ENCODE measurements at regions not wholly inside any gene's neighbourhood (a gene's known extent, or its start where the extent isn't known, plus 50 kb on each side); places are given as distances from the start of the nearest gene placed in this dataset.

DNA sequence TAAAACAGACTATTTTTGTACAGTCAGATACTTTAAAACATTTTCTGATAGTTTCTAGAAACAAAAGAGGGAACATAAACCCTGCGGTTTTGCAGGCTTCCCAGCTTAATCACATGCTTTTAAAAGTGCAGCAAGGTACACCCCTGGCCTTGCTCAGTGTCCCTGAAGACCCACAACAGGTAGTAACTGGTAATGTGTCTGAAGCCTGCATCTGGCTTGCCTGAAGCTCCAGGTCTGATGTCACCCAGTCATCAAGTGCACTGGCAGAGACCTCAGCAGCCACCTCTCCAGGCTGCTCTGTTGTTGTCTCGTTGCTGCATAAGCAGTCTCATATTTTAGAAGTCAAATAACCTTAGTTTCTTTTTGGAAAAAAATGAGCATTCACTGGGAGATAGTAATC, 376.1 kb upstream of the MTPN start:
- DNase-seq (ENCODE audit: low read depth) = no peak
- H3K4me3 ChIP-seq (ENCODE audit: low read depth, low read length) = no peak overlapping the region
- TF ChIP-seq, protein P1, sequence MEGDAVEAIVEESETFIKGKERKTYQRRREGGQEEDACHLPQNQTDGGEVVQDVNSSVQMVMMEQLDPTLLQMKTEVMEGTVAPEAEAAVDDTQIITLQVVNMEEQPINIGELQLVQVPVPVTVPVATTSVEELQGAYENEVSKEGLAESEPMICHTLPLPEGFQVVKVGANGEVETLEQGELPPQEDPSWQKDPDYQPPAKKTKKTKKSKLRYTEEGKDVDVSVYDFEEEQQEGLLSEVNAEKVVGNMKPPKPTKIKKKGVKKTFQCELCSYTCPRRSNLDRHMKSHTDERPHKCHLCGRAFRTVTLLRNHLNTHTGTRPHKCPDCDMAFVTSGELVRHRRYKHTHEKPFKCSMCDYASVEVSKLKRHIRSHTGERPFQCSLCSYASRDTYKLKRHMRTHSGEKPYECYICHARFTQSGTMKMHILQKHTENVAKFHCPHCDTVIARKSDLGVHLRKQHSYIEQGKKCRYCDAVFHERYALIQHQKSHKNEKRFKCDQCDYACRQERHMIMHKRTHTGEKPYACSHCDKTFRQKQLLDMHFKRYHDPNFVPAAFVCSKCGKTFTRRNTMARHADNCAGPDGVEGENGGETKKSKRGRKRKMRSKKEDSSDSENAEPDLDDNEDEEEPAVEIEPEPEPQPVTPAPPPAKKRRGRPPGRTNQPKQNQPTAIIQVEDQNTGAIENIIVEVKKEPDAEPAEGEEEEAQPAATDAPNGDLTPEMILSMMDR (IDR thresholded peaks at IDR 0.05; ENCODE audit: insufficient read depth, low read length) = no peak

DNA sequence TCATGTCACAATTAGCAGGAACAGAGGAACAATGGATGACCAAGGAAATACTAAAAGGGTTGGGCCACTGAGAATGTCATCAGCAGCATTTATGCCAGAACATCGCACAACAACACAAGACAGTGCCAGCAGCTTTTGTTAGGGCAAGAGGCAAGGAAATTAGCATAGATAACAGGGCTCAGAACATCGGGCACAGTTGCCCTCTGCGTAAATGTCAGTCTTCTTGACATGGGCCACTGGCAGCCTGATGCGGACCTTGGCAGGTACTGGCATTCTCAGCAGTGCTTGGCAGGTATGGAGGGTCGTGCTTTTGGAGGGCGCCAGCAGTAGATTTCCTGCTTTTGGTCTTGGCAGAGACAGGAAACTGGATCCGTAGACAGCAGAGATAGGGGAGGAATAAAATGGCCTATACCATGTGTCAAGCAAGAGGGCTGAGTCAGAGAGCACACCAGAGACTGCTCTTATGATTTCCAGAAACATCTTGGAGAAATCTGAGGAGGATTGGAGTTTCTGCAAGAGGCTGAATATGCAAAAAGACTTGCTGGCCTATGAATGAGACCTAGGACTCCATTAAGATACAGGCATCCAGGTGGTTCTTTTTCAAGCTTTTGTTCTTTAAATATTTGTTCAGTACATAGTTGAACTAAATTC, 371.5 kb upstream of the MTPN start:
- TF ChIP-seq, protein P1 (IDR thresholded peaks at IDR 0.05; ENCODE audit: insufficient read depth, low read length) = no peak
- H3K4me3 ChIP-seq (ENCODE audit: low read depth, low read length) = no peak overlapping the region
- DNase-seq (ENCODE audit: low read depth) = no peak

DNA sequence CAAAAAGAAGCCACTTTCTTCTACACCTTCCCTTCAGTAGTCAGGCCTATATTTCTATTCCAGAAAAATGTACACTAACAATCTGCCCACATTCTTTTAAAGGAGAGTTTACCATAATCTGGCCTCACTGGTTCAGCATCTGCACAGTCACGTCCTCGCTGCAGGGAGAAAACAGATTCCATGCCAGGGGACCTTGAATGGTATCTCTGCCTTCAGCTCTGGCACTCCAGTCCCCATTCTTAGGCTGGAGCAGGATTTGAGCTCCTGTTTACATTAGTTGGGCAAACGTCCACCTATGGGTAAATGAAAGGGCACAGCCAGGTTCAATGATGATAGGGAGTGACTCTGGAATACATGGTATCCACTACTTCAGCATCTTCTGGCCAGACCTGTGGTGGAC, 371.0 kb upstream of the MTPN start:
- H3K4me3 ChIP-seq (ENCODE audit: low read depth, low read length) = no peak overlapping the region
- TF ChIP-seq, protein P1 (IDR thresholded peaks at IDR 0.05; ENCODE audit: insufficient read depth, low read length) = no peak
- no peak for DNase-seq (ENCODE audit: low read depth)

DNA sequence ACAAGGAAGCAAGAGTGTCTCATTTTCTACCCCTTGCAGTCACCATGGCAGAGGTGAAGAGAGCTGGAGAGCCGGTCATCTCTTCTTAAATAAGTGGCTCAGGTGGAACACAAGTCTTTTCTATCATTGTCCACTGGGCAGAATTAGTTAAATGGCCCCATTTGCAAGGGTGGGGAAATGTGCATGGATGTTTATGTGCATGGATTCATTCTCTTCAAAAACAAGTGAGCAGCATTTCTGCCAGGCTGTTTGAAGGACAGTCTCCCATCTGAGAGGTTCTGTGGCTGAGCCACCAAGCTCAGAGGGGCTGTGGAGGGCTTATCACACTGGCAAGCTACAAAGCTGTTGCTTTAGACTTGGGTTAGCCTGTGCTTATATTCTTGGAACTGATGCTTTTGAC, 370.3 kb upstream of the MTPN start:
- H3K4me3 ChIP-seq (ENCODE audit: low read depth, low read length) = no peak overlapping the region
- no peak for DNase-seq (ENCODE audit: low read depth)
- TF ChIP-seq, protein P1 (IDR thresholded peaks at IDR 0.05; ENCODE audit: insufficient read depth, low read length) = no peak

DNA sequence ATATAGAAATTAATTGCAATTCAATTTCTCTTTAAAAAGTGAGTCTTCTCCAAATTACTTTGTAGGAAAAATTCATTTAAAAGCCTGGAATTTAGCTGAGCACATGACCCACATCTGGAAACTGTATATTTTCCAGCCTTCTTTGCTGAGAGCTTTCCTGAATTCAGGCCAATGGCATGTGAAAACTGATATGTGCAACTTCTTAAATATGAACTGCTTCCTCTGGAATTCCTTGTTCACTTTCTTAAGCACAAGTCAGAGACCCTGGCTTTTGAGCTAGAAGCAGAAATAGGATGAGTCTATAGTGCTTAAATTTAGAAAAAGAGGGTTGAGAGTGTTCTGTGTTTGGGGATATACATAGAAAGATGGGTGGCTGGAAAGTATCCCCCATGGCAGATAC, 365.1 kb upstream of the MTPN start:
- no peak overlapping the region for H3K4me3 ChIP-seq (ENCODE audit: low read depth, low read length)
- DNase-seq (ENCODE audit: low read depth) = no peak
- TF ChIP-seq, protein P1 (IDR thresholded peaks at IDR 0.05; ENCODE audit: insufficient read depth, low read length) = no peak

DNA sequence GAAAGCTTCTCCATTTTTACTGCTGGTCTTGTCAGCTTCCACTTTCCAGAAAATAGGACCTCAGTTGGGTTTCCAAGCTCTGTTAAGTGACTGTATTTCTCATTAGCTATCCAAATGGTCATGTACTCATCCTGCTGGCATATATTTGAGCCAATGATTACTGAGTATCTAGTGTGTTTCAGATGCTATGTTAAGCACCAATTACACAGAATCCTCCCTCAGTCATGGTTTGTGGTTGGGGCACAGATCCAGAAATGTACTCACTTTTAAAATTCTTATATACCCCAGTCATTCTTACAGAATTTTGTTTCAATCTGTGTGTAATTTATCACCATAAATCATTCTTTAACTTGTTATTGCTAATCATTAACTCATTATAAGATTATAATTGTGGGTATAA, 362.3 kb upstream of the MTPN start:
- DNase-seq (ENCODE audit: low read depth) = no peak
- no peak overlapping the region for H3K4me3 ChIP-seq (ENCODE audit: low read depth, low read length)
- TF ChIP-seq, protein P1 (IDR thresholded peaks at IDR 0.05; ENCODE audit: insufficient read depth, low read length) = no peak

DNA sequence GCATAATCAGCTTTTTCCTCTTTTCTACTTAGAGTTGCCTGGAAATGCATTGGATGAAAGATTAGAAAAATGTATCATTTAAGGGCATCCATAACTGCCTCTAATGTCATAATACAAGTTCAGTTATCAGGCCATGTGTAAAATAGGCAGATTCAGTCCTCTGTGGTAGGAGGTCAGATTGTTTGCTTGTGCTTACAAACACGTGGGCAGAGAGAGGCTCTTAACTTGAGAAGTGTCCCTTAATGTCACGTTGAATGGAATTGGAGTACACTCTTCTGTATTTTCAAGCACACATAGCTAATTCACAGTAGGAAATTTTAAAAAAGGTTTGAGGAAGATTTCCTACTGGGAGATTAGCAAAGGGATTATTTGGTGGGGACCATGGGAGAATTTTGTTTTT, 359.8 kb upstream of the MTPN start:
- no peak for DNase-seq (ENCODE audit: low read depth)
- TF ChIP-seq, protein P1 (IDR thresholded peaks at IDR 0.05; ENCODE audit: insufficient read depth, low read length) = no peak
- no peak overlapping the region for H3K4me3 ChIP-seq (ENCODE audit: low read depth, low read length)

Measured in fibroblast of the aortic adventitia (primary cell).